HepG2 (cell line): ENCODE measurements at regions not wholly inside any gene's neighbourhood (a gene's known extent, or its start where the extent isn't known, plus 50 kb on each side); places are given as distances from the start of the nearest gene placed in this dataset.

ENCODE experiments used
- ATAC-seq: fragments of 200-7000 bp; cut with Tn5 transposase; 3 replicates; pipeline ENCODE4 v1.9.1; 2020; ENCODE audit warnings: mild to moderate bottlenecking, moderate library complexity
- BruUV-seq: library from RNA; stranded (reverse); fragments of 400-500 nt; replicated peaks from 2 replicates; lab custom pipeline; 2021; lab: Mats Ljungman, UMichigan
- CTCF ChIA-PET: fragments of 300-600 bp; formaldehyde crosslinking; extraction: SDS; loops from one replicate; lab custom pipeline; 2021; ENCODE audit warnings: low total read pairs, inconsistent platforms, low intra/inter-chr PET ratio; lab: Yijun Ruan, JAX
- POLR2A ChIA-PET: fragments of 350-600 bp; sonication (Branson Sonifier 250); formaldehyde crosslinking; loops from one replicate; lab custom pipeline; 2020; ENCODE audit warnings: antibody characterized with exemption, inconsistent platforms; lab: Yijun Ruan, JAX
- DNase-seq: peaks from one replicate; pipeline ENCODE4 v3.0.0-alpha.2; 2015; ENCODE audit warnings: low spot score
- FAIRE-seq: peaks from 3 replicates; lab custom pipeline; 2011; peaks lifted over from hg19 to GRCh38; lab: Jason Lieb, UNC
- H2AFZ ChIP-seq: one replicate; pipeline ENCODE4 v1.6.1; 2011; ENCODE audit warnings: low read length, inconsistent platforms
- H3K27ac ChIP-seq: fragments of 300-600 bp; 3 replicates; pipeline ENCODE4 v1.8.0; 2011; ENCODE audit warnings: mixed run types, mild to moderate bottlenecking, mixed read lengths, low read length, inconsistent platforms; ENCODE audit not compliant: insufficient read depth; ENCODE audit errors: extremely low read length
- H3K27me3 ChIP-seq, 2 experiments: fragments of 200-600 bp in 1 of 2; 2 replicates in 1 of 2; 3 replicates in 1 of 2; pipeline versions ENCODE4 v1.6.0 to v1.8.0; 2011; ENCODE audit warnings: low read length in 2 of 2, mild to moderate bottlenecking in 2 of 2, moderate library complexity in 2 of 2, inconsistent platforms in 1 of 2; ENCODE audit not compliant: insufficient read depth in 2 of 2, control insufficient read depth in 1 of 2
- H3K36me3 ChIP-seq, 2 experiments: fragments of 200-600 bp in 1 of 2; replicated peaks in 1 of 2; 2 replicates in 1 of 2; 3 replicates in 1 of 2; pipeline versions ENCODE4 v1.5.1 to v1.8.0; 2011; ENCODE audit warnings: low read length in 2 of 2, inconsistent platforms in 1 of 2; ENCODE audit not compliant: insufficient read depth in 2 of 2, control insufficient read depth in 1 of 2
- H3K4me1 ChIP-seq: 2 replicates; pipeline ENCODE4 v1.5.1; 2012; ENCODE audit warnings: low read length, inconsistent platforms; ENCODE audit not compliant: insufficient read depth
- H3K4me2 ChIP-seq: 2 replicates; pipeline ENCODE4 v1.6.0; 2011; ENCODE audit warnings: low read depth, low read length, inconsistent platforms
- H3K4me3 ChIP-seq, 3 experiments: fragments of 200-600 bp in 1 of 3; sonication (generic), shearing (Covaris generic) in 1 of 3; replicated peaks in 1 of 3; 2 replicates each; pipeline ENCODE4 v1.5.1; 2011 to 2016; ENCODE audit warnings: low read length in 3 of 3, inconsistent platforms in 2 of 3, low read depth in 2 of 3, mild to moderate bottlenecking in 2 of 3, control low read depth in 1 of 3, mixed read lengths in 1 of 3; ENCODE audit not compliant: insufficient read depth in 1 of 3
- H3K79me2 ChIP-seq: one replicate; pipeline ENCODE4 v1.6.1; 2011; ENCODE audit warnings: low read length, inconsistent platforms; ENCODE audit not compliant: insufficient read depth
- H3K9ac ChIP-seq: 2 replicates; pipeline ENCODE4 v1.6.0; 2011; ENCODE audit warnings: mild to moderate bottlenecking, low read depth, low read length, inconsistent platforms; ENCODE audit not compliant: insufficient read depth
- H3K9me3 ChIP-seq: 2 replicates; pipeline ENCODE4 v1.5.1; 2012; ENCODE audit warnings: mild to moderate bottlenecking, low read length
- H4K20me1 ChIP-seq: 2 replicates; pipeline ENCODE4 v1.6.0; 2011; ENCODE audit warnings: inconsistent platforms, mild to moderate bottlenecking, low read length, moderate library complexity; ENCODE audit not compliant: insufficient read depth
- DBP ChIP-seq: sonication (generic); formaldehyde crosslinking; IDR thresholded peaks from 2 replicates; pipeline ENCODE4 v1.4.0; 2020; ENCODE audit warnings: missing genetic modification reagents; ENCODE audit errors: not compliant biosample characterization
- DRAP1 ChIP-seq: IDR thresholded peaks from 2 replicates; pipeline ENCODE4 v1.6.1; 2016; ENCODE audit warnings: missing genetic modification reagents, missing compliant biosample characterization
- KLF6 ChIP-seq: IDR thresholded peaks from 2 replicates; pipeline ENCODE4 v1.8.0; 2016; ENCODE audit warnings: missing biosample characterization, missing genetic modification reagents
- KLF9 ChIP-seq: IDR thresholded peaks from 2 replicates; pipeline ENCODE4 v1.6.1; 2016; ENCODE audit warnings: low read depth
- MAFK ChIP-seq, 2 experiments: IDR thresholded peaks in 1 of 2; conservative IDR thresholded peaks in 1 of 2; 2 replicates each; pipeline ENCODE4 v1.6.1; 2011; ENCODE audit warnings: improper control_type of control experiment in 2 of 2, low read length in 2 of 2
- SNAPC2 ChIP-seq: sonication (generic); formaldehyde crosslinking; IDR thresholded peaks from 2 replicates; pipeline ENCODE4 v1.8.1; 2022; ENCODE audit warnings: mild to moderate bottlenecking, missing genetic modification reagents
- SRSF4 ChIP-seq: fragments of 200-400 bp; formaldehyde crosslinking; IDR thresholded peaks from one replicate; pipeline ENCODE4 v1.6.1; 2018; ENCODE audit warnings: mild to moderate bottlenecking, low read depth, low read length, moderate library complexity; ENCODE audit not compliant: poor library complexity, severe bottlenecking
- TSC22D2 ChIP-seq: sonication (generic); formaldehyde crosslinking; IDR thresholded peaks from 2 replicates; pipeline ENCODE4 v1.5.1; 2020; ENCODE audit warnings: missing genetic modification reagents, mild to moderate bottlenecking, borderline replicate concordance
- ZBTB38 ChIP-seq: sonication (generic); formaldehyde crosslinking; IDR thresholded peaks from 2 replicates; pipeline ENCODE4 v1.5.1; 2020; ENCODE audit warnings: mild to moderate bottlenecking, missing genetic modification reagents
- ZNF3 ChIP-seq: IDR thresholded peaks from 2 replicates; pipeline ENCODE4 v1.7.0; 2017; ENCODE audit warnings: inconsistent platforms
- ZNF30 ChIP-seq: sonication (generic); formaldehyde crosslinking; IDR thresholded peaks from 2 replicates; pipeline ENCODE4 v1.5.0; 2020; ENCODE audit warnings: mild to moderate bottlenecking, missing genetic modification reagents
- ZNF605 ChIP-seq: sonication (generic); formaldehyde crosslinking; IDR thresholded peaks from 2 replicates; pipeline ENCODE4 v1.8.0; 2022; ENCODE audit warnings: mild to moderate bottlenecking, missing genetic modification reagents
- ZNF619 ChIP-seq: sonication (generic); formaldehyde crosslinking; IDR thresholded peaks from 2 replicates; pipeline ENCODE4 v1.4.0; 2020; ENCODE audit warnings: mild to moderate bottlenecking, missing genetic modification reagents
- ZNF766 ChIP-seq: sonication (generic); formaldehyde crosslinking; IDR thresholded peaks from 2 replicates; pipeline ENCODE4 v1.5.0; 2020; ENCODE audit warnings: missing genetic modification reagents, borderline replicate concordance
- ZNF776 ChIP-seq: sonication (generic); formaldehyde crosslinking; IDR thresholded peaks from 2 replicates; pipeline ENCODE4 v1.4.0; 2020; ENCODE audit warnings: mild to moderate bottlenecking, missing genetic modification reagents
- WGBS: methylation state at CpG from one replicate; pipeline ENCODE4 v1.1.6; 2017; ENCODE audit warnings: low lambda C conversion rate; 5-methylcytosine and 5-hydroxymethylcytosine counted together
- in situ Hi-C: cut with HindIII; loops from 2 replicates; pipeline ENCODE4 v1.10.0; 2017; ENCODE audit warnings: low pct_unique_long_range_greater_than_20kb; ENCODE audit not compliant: extremely low pct_ligation_motif_present
- intact Hi-C: fragments of 100-400 bp; cut with micrococcal nuclease; formaldehyde crosslinking; loops from one replicate; pipeline ENCODE4 v1.10.0; 2022; ENCODE audit not compliant: unreplicated experiment
- TF ChIP-seq, protein P1 (sequence below): sonication (generic); formaldehyde crosslinking; IDR thresholded peaks from 2 replicates; pipeline ENCODE4 v1.4.0; 2020; ENCODE audit warnings: mild to moderate bottlenecking, missing genetic modification reagents
- TF ChIP-seq, protein P2 (sequence below): sonication (generic); formaldehyde crosslinking; IDR thresholded peaks from 2 replicates; pipeline ENCODE4 v1.8.1; 2022; ENCODE audit warnings: low read depth, mild to moderate bottlenecking, missing genetic modification reagents

DNA sequence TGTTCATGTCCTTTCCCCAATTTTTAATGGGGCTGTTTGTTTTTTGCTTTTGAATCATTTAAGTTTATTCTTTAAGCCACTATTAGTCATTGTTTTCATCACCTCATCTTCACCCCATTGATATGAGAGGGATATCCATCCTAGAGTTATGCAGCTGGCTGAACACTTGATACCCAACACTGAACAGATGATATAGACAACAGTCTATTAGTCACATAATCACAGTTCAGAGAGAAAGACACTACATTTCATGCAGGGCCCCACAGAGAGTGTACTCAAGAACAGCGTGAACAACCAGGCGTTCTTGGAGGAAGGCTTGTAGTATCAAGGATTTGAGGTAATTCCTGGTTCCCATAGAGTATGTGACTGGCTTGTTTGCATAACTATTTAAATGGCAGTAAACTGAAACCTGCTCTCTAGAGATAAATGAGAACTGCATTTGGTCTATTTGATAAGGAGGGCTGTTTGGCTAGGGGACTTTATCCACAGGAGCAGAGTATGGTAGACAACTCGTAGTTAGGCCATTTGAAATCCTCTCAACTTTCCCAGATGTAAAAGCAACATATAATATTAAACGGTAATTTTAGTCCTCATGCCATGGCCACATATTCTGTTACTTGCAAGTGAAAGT lies 618.7 kb downstream of the SI start:
- in situ Hi-C loops: no loop called here
- Histone ChIP-seq H3K36me3 (no peaks in the 10 kb centered on the region), H4K20me1 (no peaks in the 10 kb centered on the region), H3K27ac (no peak overlapping the region), H3K27me3 (no peaks in the 10 kb centered on the region), H3K79me2 (no peaks in the 10 kb centered on the region), H3K4me2 (no peak overlapping the region), H3K9ac (no peak overlapping the region), H3K9me3 (no peaks in the 10 kb centered on the region), H3K4me3 (no peak overlapping the region), H3K4me1 (no peaks in the 10 kb centered on the region), H2AFZ (no peak overlapping the region)
- intact Hi-C loops: no loop called here
- FAIRE-seq (no peak), DNase-seq (no peak), ATAC-seq (no peak)
- 45% methylated on average over 4 of the region's 4 CpGs for WGBS
- ChIA-PET CTCF (no interaction called here), POLR2A (no interaction called here)
- no peak for TF ChIP-seq SRSF4
- no peak for TF ChIP-seq ZNF3
- no peak for TF ChIP-seq DRAP1
- TF ChIP-seq, protein P1, sequence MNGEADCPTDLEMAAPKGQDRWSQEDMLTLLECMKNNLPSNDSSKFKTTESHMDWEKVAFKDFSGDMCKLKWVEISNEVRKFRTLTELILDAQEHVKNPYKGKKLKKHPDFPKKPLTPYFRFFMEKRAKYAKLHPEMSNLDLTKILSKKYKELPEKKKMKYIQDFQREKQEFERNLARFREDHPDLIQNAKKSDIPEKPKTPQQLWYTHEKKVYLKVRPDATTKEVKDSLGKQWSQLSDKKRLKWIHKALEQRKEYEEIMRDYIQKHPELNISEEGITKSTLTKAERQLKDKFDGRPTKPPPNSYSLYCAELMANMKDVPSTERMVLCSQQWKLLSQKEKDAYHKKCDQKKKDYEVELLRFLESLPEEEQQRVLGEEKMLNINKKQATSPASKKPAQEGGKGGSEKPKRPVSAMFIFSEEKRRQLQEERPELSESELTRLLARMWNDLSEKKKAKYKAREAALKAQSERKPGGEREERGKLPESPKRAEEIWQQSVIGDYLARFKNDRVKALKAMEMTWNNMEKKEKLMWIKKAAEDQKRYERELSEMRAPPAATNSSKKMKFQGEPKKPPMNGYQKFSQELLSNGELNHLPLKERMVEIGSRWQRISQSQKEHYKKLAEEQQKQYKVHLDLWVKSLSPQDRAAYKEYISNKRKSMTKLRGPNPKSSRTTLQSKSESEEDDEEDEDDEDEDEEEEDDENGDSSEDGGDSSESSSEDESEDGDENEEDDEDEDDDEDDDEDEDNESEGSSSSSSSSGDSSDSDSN (CRISPR knock-in tag): no peak
- TF ChIP-seq, protein P2, sequence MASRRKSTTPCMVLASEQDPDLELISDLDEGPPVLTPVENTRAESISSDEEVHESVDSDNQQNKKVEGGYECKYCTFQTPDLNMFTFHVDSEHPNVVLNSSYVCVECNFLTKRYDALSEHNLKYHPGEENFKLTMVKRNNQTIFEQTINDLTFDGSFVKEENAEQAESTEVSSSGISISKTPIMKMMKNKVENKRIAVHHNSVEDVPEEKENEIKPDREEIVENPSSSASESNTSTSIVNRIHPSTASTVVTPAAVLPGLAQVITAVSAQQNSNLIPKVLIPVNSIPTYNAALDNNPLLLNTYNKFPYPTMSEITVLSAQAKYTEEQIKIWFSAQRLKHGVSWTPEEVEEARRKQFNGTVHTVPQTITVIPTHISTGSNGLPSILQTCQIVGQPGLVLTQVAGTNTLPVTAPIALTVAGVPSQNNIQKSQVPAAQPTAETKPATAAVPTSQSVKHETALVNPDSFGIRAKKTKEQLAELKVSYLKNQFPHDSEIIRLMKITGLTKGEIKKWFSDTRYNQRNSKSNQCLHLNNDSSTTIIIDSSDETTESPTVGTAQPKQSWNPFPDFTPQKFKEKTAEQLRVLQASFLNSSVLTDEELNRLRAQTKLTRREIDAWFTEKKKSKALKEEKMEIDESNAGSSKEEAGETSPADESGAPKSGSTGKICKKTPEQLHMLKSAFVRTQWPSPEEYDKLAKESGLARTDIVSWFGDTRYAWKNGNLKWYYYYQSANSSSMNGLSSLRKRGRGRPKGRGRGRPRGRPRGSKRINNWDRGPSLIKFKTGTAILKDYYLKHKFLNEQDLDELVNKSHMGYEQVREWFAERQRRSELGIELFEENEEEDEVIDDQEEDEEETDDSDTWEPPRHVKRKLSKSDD: no peak
- no peak for TF ChIP-seq MAFK (conservative IDR thresholded peaks at IDR 0.05 in 1 of 2, IDR thresholded peaks at IDR 0.05 in 1 of 2; ENCODE audit: low read length in 2 of 2)
- TF ChIP-seq ZNF605 (CRISPR knock-in tag): no peak
- TF ChIP-seq ZNF619 (CRISPR knock-in tag): no peak
- no peak for TF ChIP-seq ZNF766 (CRISPR knock-in tag)
- no peak for TF ChIP-seq KLF6 (CRISPR knock-in tag)
- TF ChIP-seq KLF9: no peak
- TF ChIP-seq SNAPC2 (CRISPR knock-in tag): no peak
- no peak for TF ChIP-seq TSC22D2 (CRISPR knock-in tag)
- no peak for TF ChIP-seq ZNF30 (CRISPR knock-in tag)
- no peak for TF ChIP-seq ZBTB38 (CRISPR knock-in tag)
- TF ChIP-seq DBP (CRISPR knock-in tag): no peak
- TF ChIP-seq ZNF776 (CRISPR knock-in tag): no peak
- BruUV-seq: no TSS peak
